SK-N-SH (cell line): ENCODE measurements at regions not wholly inside any gene's neighbourhood (a gene's known extent, or its start where the extent isn't known, plus 50 kb on each side); places are given as distances from the start of the nearest gene placed in this dataset.

Experiments
- CTCF ChIA-PET: fragments of 300-600, 350-600 bp; formaldehyde crosslinking; extraction: SDS; loops from one replicate; lab custom pipeline; 2021; lab: Yijun Ruan, JAX
- POLR2A ChIA-PET: fragments of 350-600 bp; sonication (Branson Sonifier 250); formaldehyde crosslinking; extraction: SDS; loops from one replicate; lab custom pipeline; 2020; ENCODE audit warnings: antibody characterized with exemption, inconsistent platforms; lab: Yijun Ruan, JAX
- DNase-seq: peaks from one replicate; pipeline ENCODE4 v3.0.0; 2012
- H2AFZ ChIP-seq: fragments of 200-600 bp; sonication (generic); 2 replicates; pipeline ENCODE4 v1.8.1; 2016; ENCODE audit warnings: antibody characterized with exemption, mild to moderate bottlenecking, low read depth
- H3F3A ChIP-seq: fragments of 200-600 bp; sonication (generic); replicated peaks from 2 replicates; pipeline ENCODE3; 2016; ENCODE audit warnings: antibody characterized with exemption, mild to moderate bottlenecking; ENCODE audit not compliant: insufficient read depth
- H3K27ac ChIP-seq, 2 experiments: fragments of 200-500 bp in 1 of 2; fragments of 200-600 bp in 1 of 2; sonication (Bioruptor generic) in 1 of 2; sonication (generic), shearing (Covaris generic) in 1 of 2; 2 replicates each; pipeline versions ENCODE4 v1.5.1 to v1.6.1; 2014 to 2016; ENCODE audit warnings: low read depth in 2 of 2, inconsistent platforms in 1 of 2, low read length in 1 of 2, mild to moderate bottlenecking in 1 of 2, mixed read lengths in 1 of 2
- H3K27me3 ChIP-seq: fragments of 200-600 bp; sonication (generic), shearing (Covaris generic); 2 replicates; pipeline ENCODE4 v1.6.1; 2016; ENCODE audit warnings: mixed run types; ENCODE audit not compliant: insufficient read depth
- H3K36me3 ChIP-seq, 2 experiments: fragments of 200-500 bp in 1 of 2; fragments of 200-600 bp in 1 of 2; sonication (Bioruptor generic) in 1 of 2; sonication (generic) in 1 of 2; replicated peaks in 1 of 2; 2 replicates each; pipeline versions ENCODE3 to v1.5.1; 2014 to 2016; ENCODE audit warnings: low read length in 1 of 2, mild to moderate bottlenecking in 1 of 2; ENCODE audit not compliant: insufficient read depth in 2 of 2, control insufficient read depth in 1 of 2
- H3K4me1 ChIP-seq, 2 experiments: fragments of 200-500 bp in 1 of 2; fragments of 200-600 bp in 1 of 2; sonication (Bioruptor generic) in 1 of 2; sonication (generic), shearing (Covaris generic) in 1 of 2; 2 replicates each; pipeline versions ENCODE4 v1.5.1 to v1.6.1; 2014 to 2016; ENCODE audit warnings: low read depth in 1 of 2, low read length in 1 of 2, mixed run types in 1 of 2; ENCODE audit not compliant: insufficient read depth in 2 of 2, control insufficient read depth in 1 of 2
- H3K4me2 ChIP-seq: fragments of 200-600 bp; sonication (generic), shearing (Covaris generic); 2 replicates; pipeline ENCODE4 v1.6.1; 2017; ENCODE audit warnings: mixed run types
- H3K4me3 ChIP-seq, 2 experiments: fragments of 200-500 bp in 1 of 2; fragments of 200-600 bp in 1 of 2; sonication (Bioruptor generic) in 1 of 2; sonication (generic), shearing (Covaris generic) in 1 of 2; 2 replicates each; pipeline versions ENCODE4 v1.5.1 to v1.8.1; 2014 to 2016; ENCODE audit warnings: low read depth in 2 of 2, inconsistent platforms in 1 of 2, low read length in 1 of 2, mild to moderate bottlenecking in 1 of 2, mixed read lengths in 1 of 2, moderate library complexity in 1 of 2
- H3K79me2 ChIP-seq: fragments of 200-600 bp; sonication (generic); 2 replicates; pipeline ENCODE4 v1.8.1; 2017; ENCODE audit warnings: mild to moderate bottlenecking; ENCODE audit not compliant: insufficient read depth
- H3K9ac ChIP-seq: fragments of 200-600 bp; sonication (generic); 2 replicates; pipeline ENCODE4 v1.6.1; 2017; ENCODE audit warnings: mixed run types
- H3K9me2 ChIP-seq: fragments of 200-600 bp; sonication (generic); 2 replicates; pipeline ENCODE4 v1.6.1; 2017; ENCODE audit warnings: mixed run types
- H3K9me3 ChIP-seq: fragments of 200-600 bp; sonication (generic); 2 replicates; pipeline ENCODE4 v1.6.1; 2017; ENCODE audit warnings: mixed run types, mild to moderate bottlenecking, moderate library complexity
- H4K20me1 ChIP-seq: fragments of 200-600 bp; sonication (generic); 2 replicates; pipeline ENCODE4 v1.6.1; 2017; ENCODE audit warnings: mild to moderate bottlenecking, mixed run types; ENCODE audit not compliant: insufficient read depth
- CHD2 ChIP-seq: fragments of 150-350 bp; IDR thresholded peaks from 2 replicates; pipeline ENCODE4 v1.6.1; 2018; ENCODE audit warnings: low read length; ENCODE audit not compliant: partially characterized antibody
- CTCF ChIP-seq: fragments of 200-600 bp; sonication (generic); IDR thresholded peaks from 2 replicates; pipeline ENCODE4 v1.6.1; 2017; ENCODE audit warnings: antibody characterized with exemption, mild to moderate bottlenecking, moderate library complexity
- ELF1 ChIP-seq: IDR thresholded peaks from 2 replicates; pipeline ENCODE4 v1.4.0; 2012
- FOXM1 ChIP-seq: IDR thresholded peaks from 2 replicates; pipeline ENCODE4 v1.4.0; 2012; ENCODE audit warnings: low read depth, mild to moderate bottlenecking
- GATA2 ChIP-seq: sonication (generic); formaldehyde crosslinking; IDR thresholded peaks from 2 replicates; pipeline ENCODE4 v1.5.0; 2020; ENCODE audit warnings: mild to moderate bottlenecking, missing genetic modification reagents
- IRF3 ChIP-seq: fragments of 150-350 bp; IDR thresholded peaks from 2 replicates; pipeline ENCODE4 v1.6.1; 2016; ENCODE audit warnings: mild to moderate bottlenecking, low read depth, low read length
- POLR2AphosphoS5 ChIP-seq: IDR thresholded peaks from 2 replicates; pipeline ENCODE4 v1.6.1; 2012; ENCODE audit warnings: low read depth, low read length
- TCF12 ChIP-seq: IDR thresholded peaks from 2 replicates; pipeline ENCODE4 v1.4.0; 2012
- TEAD4 ChIP-seq: IDR thresholded peaks from 2 replicates; pipeline ENCODE4 v1.4.0; 2012; ENCODE audit warnings: mild to moderate bottlenecking, borderline replicate concordance; ENCODE audit not compliant: insufficient read depth
- WGBS: methylation state at CpG from one replicate; pipeline ENCODE4 v1.1.6; 2017; ENCODE audit warnings: low lambda C conversion rate; 5-methylcytosine and 5-hydroxymethylcytosine counted together

- no peaks in the 10 kb centered on the region for H3K79me2 ChIP-seq
- no peaks in the 10 kb centered on the region for H3F3A ChIP-seq
- H3K27ac ChIP-seq = no peak overlapping the region
- H3K4me1 ChIP-seq = no peaks in the 10 kb centered on the region
- no peak overlapping the region for H3K4me2 ChIP-seq
- ChIA-PET POLR2A (no interaction called here), CTCF (interaction anchor here (0.8 kb wide), 1 partner anchor 46 kb away, joined by 3 read pairs; no protein-coding TSS in a partner anchor)
- H3K9ac ChIP-seq = no peak overlapping the region
- under 1% methylated on average over 3 of the region's 3 CpGs for WGBS
- no peak overlapping the region for H3K4me3 ChIP-seq
- no peak overlapping the region for H2AFZ ChIP-seq
- no peaks in the 10 kb centered on the region for H3K9me3 ChIP-seq
- no peak for TF ChIP-seq ELF1
- TF ChIP-seq TEAD4 = no peak
- no peak for TF ChIP-seq FOXM1
- no peak for TF ChIP-seq GATA2 (CRISPR knock-in tag)
- no peak for TF ChIP-seq IRF3
- no peak for TF ChIP-seq CHD2
- peak; percentile 23; the same call in 1 of the 2 replicates for TF ChIP-seq CTCF
- TF ChIP-seq TCF12 = no peak
- no peak for DNase-seq
- no peaks in the 10 kb centered on the region for H3K36me3 ChIP-seq
- no peaks in the 10 kb centered on the region for H4K20me1 ChIP-seq
- no peaks in the 10 kb centered on the region for H3K27me3 ChIP-seq
- H3K9me2 ChIP-seq = no peaks in the 10 kb centered on the region
Measured at GRCh38 chr12:61654698-61655097, 605.5 kb upstream of the USP15 start.

GRCh38 chr12:61655241-61655640, 605.0 kb upstream of the USP15 start:
- DNase-seq = no peak
- CTCF ChIA-PET = no interaction called here
- H3K27ac ChIP-seq = no peak overlapping the region
- H4K20me1 ChIP-seq = no peaks in the 10 kb centered on the region
- no peaks in the 10 kb centered on the region for H3K4me1 ChIP-seq
- no peak overlapping the region for H3K9ac ChIP-seq
- H3K4me2 ChIP-seq = no peak overlapping the region
- TF ChIP-seq POLR2AphosphoS5 = no peak
- no peak for TF ChIP-seq IRF3
- no peaks in the 10 kb centered on the region for H3K9me2 ChIP-seq
- H3K79me2 ChIP-seq = no peaks in the 10 kb centered on the region
- no peaks in the 10 kb centered on the region for H3F3A ChIP-seq
- H3K9me3 ChIP-seq = no peaks in the 10 kb centered on the region
- H2AFZ ChIP-seq = no peak overlapping the region
- no peaks in the 10 kb centered on the region for H3K27me3 ChIP-seq
- POLR2A ChIA-PET = no interaction called here
- 0% methylated on average over 1 of the region's 1 CpG for WGBS
- no peaks in the 10 kb centered on the region for H3K36me3 ChIP-seq
- no peak overlapping the region for H3K4me3 ChIP-seq
